Psoas muscle (tissue), 7 donors: ENCODE measurements at regions not wholly inside any gene's neighbourhood (a gene's known extent, or its start where the extent isn't known, plus 50 kb on each side); places are given as distances from the start of the nearest gene placed in this dataset.

Experiments
- ATAC-seq, 4 donors: fragments of 200-7000 bp; cut with Tn5 transposase; one replicate each; pipeline ENCODE4 v1.9.1; 2020; ENCODE audit warnings: moderate library complexity in 3 of 4, mild to moderate bottlenecking in 2 of 4
- DNase-seq, 2 donors: peaks; one replicate each; pipeline ENCODE4 v3.0.0-alpha.2; 2020
- H3K27ac ChIP-seq: fragments of 200-600 bp; one replicate; pipeline ENCODE4 v1.8.0; 2022
- H3K27me3 ChIP-seq, 3 donors: fragments of 200-600 bp in 1 of 3; one replicate each; pipeline versions ENCODE4 v1.6.1 to v1.8.0; 2013 to 2022; ENCODE audit warnings: low read length in 2 of 3, mild to moderate bottlenecking in 2 of 3, moderate library complexity in 1 of 3; ENCODE audit not compliant: insufficient read depth in 3 of 3
- H3K36me3 ChIP-seq, 2 donors: fragments of 200-600 bp in 1 of 2; one replicate each; pipeline versions ENCODE4 v1.6.1 to v1.8.0; 2013 to 2022; ENCODE audit warnings: low read depth in 1 of 2, mild to moderate bottlenecking in 1 of 2, moderate library complexity in 1 of 2; ENCODE audit not compliant: insufficient read depth in 1 of 2
- H3K4me1 ChIP-seq: fragments of 200-600 bp; one replicate; pipeline ENCODE4 v1.8.0; 2022
- H3K4me3 ChIP-seq: fragments of 200-600 bp; one replicate; pipeline ENCODE4 v1.8.0; 2022; ENCODE audit warnings: mild to moderate bottlenecking
- H3K9me3 ChIP-seq: fragments of 200-600 bp; one replicate; pipeline ENCODE4 v1.8.0; 2022
- CTCF ChIP-seq: fragments of 200-600 bp; IDR thresholded peaks from one replicate; pipeline ENCODE4 v1.8.0; 2022; ENCODE audit warnings: antibody characterized with exemption
- WGBS, 3 donors: extraction: QIAGEN DNeasy Blood & Tissue Kit; methylation state at CpG; one replicate each; pipeline versions ENCODE4 v1.1.6 to v1.1.7; 2013; 5-methylcytosine and 5-hydroxymethylcytosine counted together
- intact Hi-C, 2 donors: fragments of 100-400 bp; cut with DNase I; formaldehyde crosslinking; loops; one replicate each; pipeline versions ENCODE4 v1.11.0 to v1.14.2; 2022
- donor health status: healthy with polysubstance abuse.
- donor health status: DM: no; HTN: no; CAD: no; lungs with moderate emphysema.
- donor health status: Bipolar disorder and iron deficiency.
- donor health status: healthy.
- donor health status: DM: yes; HTN: yes; CAD: no.
- donor health status: DM: no; HTN: no; CAD: no.
- donor health status: DM: yes; HTN: yes; CAD: no.

GRCh38 chr5:84564321-84565075 lies 179.8 kb upstream of the EDIL3 start:
- Histone ChIP-seq H3K27ac (no peak overlapping the region), H3K27me3 (no peaks in the 10 kb centered on the region), H3K4me3 (no peak overlapping the region), H3K4me1 (no peaks in the 10 kb centered on the region), H3K36me3 (no peaks in the 10 kb centered on the region), H3K9me3 (no peaks in the 10 kb centered on the region)
- ATAC-seq (no peak), DNase-seq (no peak)
- WGBS, 3 donors = 27 to 32% (median 27%) methylated on average over 3 of the region's 3 CpGs
- intact Hi-C loops = no loop called here
- no peak for TF ChIP-seq CTCF

DNA sequence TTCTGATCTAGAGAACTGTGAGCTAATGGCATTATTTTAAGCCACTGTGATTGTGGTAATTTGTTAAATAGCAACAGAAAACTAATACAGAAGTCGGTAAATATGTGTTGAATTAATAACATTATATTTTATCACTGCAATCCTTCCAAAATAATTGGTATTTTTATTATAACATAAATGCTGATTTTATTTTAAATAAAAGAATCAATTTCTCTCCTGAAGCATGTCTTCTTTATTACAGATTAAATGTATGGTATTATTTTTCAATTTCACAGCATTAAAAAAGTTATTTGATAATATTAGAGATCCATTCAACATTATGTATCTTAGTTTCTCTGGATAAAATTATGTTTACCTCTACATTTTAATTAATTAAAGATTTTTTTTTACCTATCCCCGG lies 165.5 kb upstream of the EDIL3 start:
- Histone ChIP-seq H3K9me3 (no peaks in the 10 kb centered on the region), H3K36me3 (no peaks in the 10 kb centered on the region), H3K4me1 (no peaks in the 10 kb centered on the region), H3K27ac (no peak overlapping the region), H3K4me3 (no peak overlapping the region), H3K27me3 (no peaks in the 10 kb centered on the region)
- no peak for DNase-seq
- 92 to 96% (median 94%) methylated on average over 2 of the region's 2 CpGs for WGBS, 3 donors
- no peak for TF ChIP-seq CTCF
- no peak for ATAC-seq
- intact Hi-C loops = no loop called here

DNA sequence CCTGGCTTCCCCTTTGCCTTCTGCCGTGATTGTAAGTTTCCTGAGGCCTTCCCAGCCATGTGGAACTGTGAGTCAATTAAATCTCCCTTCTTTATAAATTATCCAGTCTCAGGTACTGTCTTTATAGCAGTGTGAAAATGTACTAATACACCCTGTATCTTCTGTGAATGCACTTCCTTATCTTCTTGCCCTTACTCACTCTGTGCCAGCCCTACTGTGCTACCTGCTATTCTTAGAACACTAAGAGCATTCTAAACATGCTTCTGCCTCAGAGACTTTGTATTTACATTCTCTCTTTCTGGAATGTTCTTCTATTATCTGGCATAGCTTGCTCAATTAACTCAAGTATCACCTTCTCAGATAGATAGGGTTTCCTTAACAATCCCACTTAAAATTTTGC lies 164.4 kb upstream of the EDIL3 start:
- Histone ChIP-seq H3K27me3 (no peaks in the 10 kb centered on the region), H3K27ac (no peak overlapping the region), H3K36me3 (no peaks in the 10 kb centered on the region), H3K4me3 (no peak overlapping the region), H3K4me1 (no peaks in the 10 kb centered on the region), H3K9me3 (no peaks in the 10 kb centered on the region)
- intact Hi-C loops = no loop called here
- no peak for TF ChIP-seq CTCF
- no peak for DNase-seq
- 56 to 81% (median 65%) methylated on average over 1 of the region's 1 CpG for WGBS, 3 donors
- ATAC-seq = no peak

GRCh38 chr5:84546686-84547085 lies 162.0 kb upstream of the EDIL3 start:
- intact Hi-C loops = no loop called here
- Histone ChIP-seq H3K27me3 (no peaks in the 10 kb centered on the region), H3K4me1 (no peaks in the 10 kb centered on the region), H3K4me3 (no peak overlapping the region), H3K27ac (no peak overlapping the region), H3K9me3 (no peaks in the 10 kb centered on the region), H3K36me3 (no peaks in the 10 kb centered on the region)
- no peak for DNase-seq
- 92 to 93% (median 92%) methylated on average over 3 of the region's 3 CpGs for WGBS, 3 donors
- TF ChIP-seq CTCF = no peak
- no peak for ATAC-seq

DNA sequence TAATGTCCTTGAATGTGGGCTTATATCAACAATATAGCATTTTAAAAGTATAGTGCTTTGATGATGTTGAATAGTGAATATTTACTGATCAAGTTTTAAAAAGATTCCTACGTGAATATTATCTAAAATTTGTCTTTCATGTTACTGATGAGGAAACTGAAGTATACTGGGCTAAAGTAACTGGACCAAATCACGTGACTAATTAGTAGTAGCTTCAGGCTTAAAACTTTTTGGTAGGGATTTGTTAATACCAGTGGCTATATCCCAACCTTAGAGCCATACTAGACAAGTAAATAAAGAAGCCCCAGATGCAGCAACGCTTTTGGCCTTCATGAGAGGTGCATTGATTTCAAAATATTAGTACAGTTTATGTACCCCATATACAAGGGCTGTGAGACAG lies 152.1 kb upstream of the EDIL3 start:
- Histone ChIP-seq H3K4me1 (no peaks in the 10 kb centered on the region), H3K27ac (no peak overlapping the region), H3K27me3 (no peaks in the 10 kb centered on the region), H3K9me3 (no peaks in the 10 kb centered on the region), H3K4me3 (no peak overlapping the region), H3K36me3 (no peaks in the 10 kb centered on the region)
- no peak for TF ChIP-seq CTCF
- intact Hi-C loops = no loop called here
- no peak for DNase-seq
- WGBS, 3 donors = 78 to 84% (median 80%) methylated on average over 3 of the region's 3 CpGs
- no peak for ATAC-seq
